HEK293 (cell line): ENCODE measurements at regions not wholly inside any gene's neighbourhood (a gene's known extent, or its start where the extent isn't known, plus 50 kb on each side); places are given as distances from the start of the nearest gene placed in this dataset.

Source experiments
- CTCF ChIA-PET: fragments of 350-600 bp; formaldehyde crosslinking; extraction: SDS; loops from one replicate; lab custom pipeline; 2021; ENCODE audit warnings: antibody characterized with exemption; lab: Yijun Ruan, JAX
- POLR2A ChIA-PET: fragments of 300-600 bp; formaldehyde crosslinking; extraction: SDS; loops from one replicate; lab custom pipeline; 2020; ENCODE audit warnings: antibody characterized with exemption, inconsistent platforms; lab: Yijun Ruan, JAX
- H3K27ac ChIP-seq: fragments of 200-500 bp; sonication (Bioruptor generic); 2 replicates; pipeline ENCODE4 v1.5.1; 2014; ENCODE audit warnings: low read depth, low read length, control low read depth, inconsistent platforms; ENCODE audit errors: extremely low read depth
- H3K36me3 ChIP-seq, 2 experiments: fragments of 200-500 bp in 1 of 2; sonication (Bioruptor generic) in 1 of 2; 1 replicate in 1 of 2; 2 replicates in 1 of 2; pipeline ENCODE4 v1.5.1; 2014 to 2017; ENCODE audit warnings: inconsistent platforms in 2 of 2, low read length in 2 of 2; ENCODE audit not compliant: control insufficient read depth in 2 of 2, insufficient read depth in 1 of 2
- H3K4me1 ChIP-seq: fragments of 200-500 bp; sonication (Bioruptor generic); 2 replicates; pipeline ENCODE4 v1.5.1; 2014; ENCODE audit warnings: mild to moderate bottlenecking, low read length, inconsistent platforms; ENCODE audit not compliant: control insufficient read depth, insufficient read depth
- H3K4me3 ChIP-seq: 2 replicates; pipeline ENCODE4 v1.5.1; 2011; ENCODE audit warnings: low read depth, mild to moderate bottlenecking, control low read depth, low read length, moderate library complexity
- H3K9me3 ChIP-seq: fragments of 200-500 bp; sonication (Bioruptor generic); 2 replicates; pipeline ENCODE4 v1.5.1; 2014; ENCODE audit warnings: low read depth, low read length, inconsistent platforms; ENCODE audit not compliant: control insufficient read depth, insufficient read depth
- BCL6B ChIP-seq: fragments of 450-650 bp; formaldehyde crosslinking; IDR thresholded peaks from 2 replicates; pipeline ENCODE4 v1.5.1; 2017; ENCODE audit warnings: missing biosample characterization, missing genetic modification characterization
- GFI1B ChIP-seq: fragments of 450-650 bp; formaldehyde crosslinking; IDR thresholded peaks from 2 replicates; pipeline ENCODE4 v1.5.1; 2016; ENCODE audit warnings: missing biosample characterization, missing genetic modification characterization
- GLI2 ChIP-seq: fragments of 450-650 bp; formaldehyde crosslinking; IDR thresholded peaks from 2 replicates; pipeline ENCODE4; 2017; ENCODE audit warnings: missing biosample characterization, missing genetic modification characterization, low read depth, borderline replicate concordance
- IKZF3 ChIP-seq: fragments of 450-650 bp; IDR thresholded peaks from 2 replicates; pipeline ENCODE4 v1.5.0; 2018; ENCODE audit warnings: missing biosample characterization, mild to moderate bottlenecking, missing genetic modification characterization, moderate library complexity
- INSM2 ChIP-seq: fragments of 450-650 bp; formaldehyde crosslinking; IDR thresholded peaks from 2 replicates; pipeline ENCODE4 v1.5.1; 2016; ENCODE audit warnings: missing biosample characterization, missing genetic modification characterization
- KLF9 ChIP-seq: fragments of 450-650 bp; formaldehyde crosslinking; IDR thresholded peaks from 2 replicates; pipeline ENCODE4 v1.5.1; 2016; ENCODE audit warnings: missing biosample characterization, missing genetic modification characterization, low read depth
- MEIS1 ChIP-seq: sonication (generic); formaldehyde crosslinking; IDR thresholded peaks from 2 replicates; pipeline ENCODE4 v1.8.1; 2022; ENCODE audit warnings: missing genetic modification reagents, mild to moderate bottlenecking, borderline replicate concordance
- OSR2 ChIP-seq: fragments of 450-650 bp; formaldehyde crosslinking; IDR thresholded peaks from 2 replicates; pipeline ENCODE4 v1.5.1; 2016; ENCODE audit warnings: missing biosample characterization, missing genetic modification characterization
- OVOL3 ChIP-seq: fragments of 450-650 bp; formaldehyde crosslinking; IDR thresholded peaks from 2 replicates; pipeline ENCODE4 v1.5.1; 2016; ENCODE audit warnings: missing biosample characterization, missing genetic modification characterization
- TCF7L2 ChIP-seq: IDR thresholded peaks from 2 replicates; pipeline ENCODE4 v1.6.1; 2011; ENCODE audit warnings: low read depth, mild to moderate bottlenecking, inconsistent platforms, low read length, moderate library complexity, borderline replicate concordance
- YY2 ChIP-seq: fragments of 450-650 bp; formaldehyde crosslinking; IDR thresholded peaks from 2 replicates; pipeline ENCODE4 v1.5.1; 2016; ENCODE audit warnings: missing biosample characterization, missing genetic modification characterization
- ZBTB1 ChIP-seq: fragments of 450-650 bp; formaldehyde crosslinking; IDR thresholded peaks from 2 replicates; pipeline ENCODE4 v1.5.1; 2016; ENCODE audit warnings: missing biosample characterization, missing genetic modification characterization
- ZBTB17 ChIP-seq: fragments of 450-650 bp; formaldehyde crosslinking; IDR thresholded peaks from 2 replicates; pipeline ENCODE4 v1.5.1; 2016; ENCODE audit warnings: missing biosample characterization, missing genetic modification characterization
- ZBTB48 ChIP-seq: fragments of 450-650 bp; formaldehyde crosslinking; IDR thresholded peaks from 2 replicates; pipeline ENCODE4 v1.5.1; 2016; ENCODE audit warnings: missing biosample characterization, missing genetic modification characterization
- ZNF132 ChIP-seq: fragments of 450-650 bp; formaldehyde crosslinking; IDR thresholded peaks from 2 replicates; pipeline ENCODE4 v1.5.1; 2017; ENCODE audit warnings: missing biosample characterization, missing genetic modification characterization, borderline replicate concordance
- ZNF140 ChIP-seq: fragments of 450-650 bp; formaldehyde crosslinking; IDR thresholded peaks from 2 replicates; pipeline ENCODE4 v1.5.1; 2016; ENCODE audit warnings: missing biosample characterization, missing genetic modification characterization
- ZNF23 ChIP-seq: fragments of 450-650 bp; formaldehyde crosslinking; IDR thresholded peaks from 2 replicates; pipeline ENCODE4 v1.5.1; 2016; ENCODE audit warnings: missing biosample characterization, missing genetic modification characterization, borderline replicate concordance
- ZNF24 ChIP-seq: fragments of 450-650 bp; formaldehyde crosslinking; IDR thresholded peaks from 2 replicates; pipeline ENCODE4 v1.5.1; 2016; ENCODE audit warnings: missing biosample characterization, missing genetic modification characterization
- ZNF274 ChIP-seq, 2 experiments: fragments of 200-500 bp in 1 of 2; fragments of 450-650 bp in 1 of 2; sonication (Bioruptor generic) in 1 of 2; formaldehyde crosslinking in 1 of 2; IDR thresholded peaks; 2 replicates each; pipeline versions ENCODE4 v1.5.1 to v1.6.1; 2014 to 2016; ENCODE audit warnings: borderline replicate concordance in 1 of 2, inconsistent platforms in 1 of 2, low read length in 1 of 2, missing biosample characterization in 1 of 2, missing genetic modification characterization in 1 of 2
- ZNF302 ChIP-seq: fragments of 450-650 bp; formaldehyde crosslinking; IDR thresholded peaks from 2 replicates; pipeline ENCODE4 v1.5.1; 2016; ENCODE audit warnings: missing biosample characterization, missing genetic modification characterization, low read depth
- ZNF311 ChIP-seq: fragments of 450-650 bp; formaldehyde crosslinking; IDR thresholded peaks from 2 replicates; pipeline ENCODE4 v1.5.1; 2017; ENCODE audit warnings: missing biosample characterization, missing genetic modification characterization, borderline replicate concordance
- ZNF433 ChIP-seq: fragments of 450-650 bp; formaldehyde crosslinking; IDR thresholded peaks from 2 replicates; pipeline ENCODE4 v1.5.1; 2016; ENCODE audit warnings: missing biosample characterization, missing genetic modification characterization, low read depth
- ZNF514 ChIP-seq: fragments of 450-650 bp; formaldehyde crosslinking; IDR thresholded peaks from 2 replicates; pipeline ENCODE4 v1.5.1; 2016; ENCODE audit warnings: missing biosample characterization, missing genetic modification characterization
- ZNF549 ChIP-seq: fragments of 450-650 bp; IDR thresholded peaks from 2 replicates; pipeline ENCODE4 v1.5.1; 2018; ENCODE audit warnings: missing biosample characterization, missing genetic modification characterization, mild to moderate bottlenecking, inconsistent platforms, moderate library complexity
- ZNF623 ChIP-seq: fragments of 450-650 bp; formaldehyde crosslinking; IDR thresholded peaks from 2 replicates; pipeline ENCODE4 v1.5.1; 2016; ENCODE audit warnings: missing biosample characterization, missing genetic modification characterization
- ZNF768 ChIP-seq: fragments of 450-650 bp; formaldehyde crosslinking; IDR thresholded peaks from 2 replicates; pipeline ENCODE4 v1.5.1; 2018; ENCODE audit warnings: missing biosample characterization, mild to moderate bottlenecking, missing genetic modification characterization
- ZNF837 ChIP-seq: fragments of 450-650 bp; formaldehyde crosslinking; IDR thresholded peaks from 2 replicates; pipeline ENCODE4 v1.5.1; 2016; ENCODE audit warnings: missing biosample characterization, missing genetic modification characterization

GRCh38 chr6:40898073-40898472 is 140.9 kb downstream of the UNC5CL start:
- no peak overlapping the region for H3K4me3 ChIP-seq
- H3K9me3 ChIP-seq: no peaks in the 10 kb centered on the region
- H3K4me1 ChIP-seq: no peaks in the 10 kb centered on the region
- H3K27ac ChIP-seq: no peak overlapping the region
- TF ChIP-seq GFI1B (tag by site-specific recombination) (no peak), ZBTB1 (tag by site-specific recombination) (no peak), OSR2 (tag by site-specific recombination) (no peak), ZNF311 (tag by site-specific recombination) (no peak), OVOL3 (tag by site-specific recombination) (no peak), GLI2 (tag by site-specific recombination) (no peak), ZNF23 (tag by site-specific recombination) (no peak), ZNF623 (no peak), BCL6B (tag by site-specific recombination) (no peak), KLF9 (tag by site-specific recombination) (no peak), ZNF140 (no peak), ZNF274 (IDR thresholded peaks at IDR 0.05; ENCODE audit: low read length) (no peak), ZNF274 (tag by site-specific recombination; IDR thresholded peaks at IDR 0.05; ENCODE audit: borderline replicate concordance) (no peak), ZNF132 (tag by site-specific recombination) (no peak)
- ChIA-PET POLR2A (no interaction called here), CTCF (interaction anchor here (0.5 to 8.2 kb wide), 7 partner anchors 10 to 929 kb away, joined by 3 to 145 read pairs (median 4); partner anchors contain the start of gene UNC5CL)
- H3K36me3 ChIP-seq: no peaks in the 10 kb centered on the region

GRCh38 chr6:40897390-40898003 is 141.5 kb downstream of the UNC5CL start:
- TF ChIP-seq YY2 (tag by site-specific recombination) (no peak), TCF7L2 (no peak), ZNF302 (no peak), MEIS1 (CRISPR knock-in tag) (no peak), ZNF837 (no peak), ZNF24 (tag by site-specific recombination) (no peak), ZNF433 (tag by site-specific recombination) (no peak), ZBTB48 (tag by site-specific recombination) (no peak), ZBTB17 (no peak), ZNF768 (no peak), ZNF514 (tag by site-specific recombination) (no peak), ZNF549 (no peak), IKZF3 (tag by site-specific recombination) (no peak), INSM2 (tag by site-specific recombination) (no peak)
- Histone ChIP-seq H3K27ac (no peak overlapping the region), H3K36me3 (no peaks in the 10 kb centered on the region), H3K4me3 (no peak overlapping the region), H3K9me3 (no peaks in the 10 kb centered on the region), H3K4me1 (no peaks in the 10 kb centered on the region)
- ChIA-PET POLR2A (no interaction called here), CTCF (interaction anchor here (0.5 to 8.2 kb wide), 9 partner anchors 9 to 928 kb away, joined by 3 to 145 read pairs (median 5); partner anchors contain the start of gene UNC5CL)
